GM18861 (cell line): ENCODE measurements at regions not wholly inside any gene's neighbourhood (a gene's known extent, or its start where the extent isn't known, plus 50 kb on each side); places are given as distances from the start of the nearest gene placed in this dataset.
A peak's percentile ranks its signal among the peaks of the same experiment; 100 is the strongest.

Experiments
- ATAC-seq: cut with Tn5 transposase; IDR thresholded peaks from one replicate; pipeline ENCODE4 v1.9.1; 2021; ENCODE audit not compliant: unreplicated experiment

GRCh38 chr2:122367646-122368010 is 612.2 kb downstream of the TSN start:
- no peak for ATAC-seq

GRCh38 chr2:122368576-122369243 is 613.3 kb downstream of the TSN start:
- ATAC-seq: no peak

- ATAC-seq: no peak
Measured at GRCh38 chr2:122378521-122378920, 623.1 kb downstream of the TSN start.

GRCh38 chr2:122384768-122385333 is 629.4 kb downstream of the TSN start:
- no peak for ATAC-seq

GRCh38 chr2:122388208-122388607 is 632.8 kb downstream of the TSN start:
- no peak for ATAC-seq

- no peak for ATAC-seq
Measured at GRCh38 chr2:122389694-122390093, 634.2 kb downstream of the TSN start.

- ATAC-seq: peak; percentile 63
Measured at GRCh38 chr2:122390406-122390805, 635.0 kb downstream of the TSN start.

- no peak for ATAC-seq
Measured at GRCh38 chr2:122391726-122392125, 636.3 kb downstream of the TSN start.

GRCh38 chr2:122395687-122396086 is 640.2 kb downstream of the TSN start:
- no peak for ATAC-seq

GRCh38 chr2:122411231-122411630 is 655.8 kb downstream of the TSN start:
- ATAC-seq: no peak

GRCh38 chr2:122412360-122412759 is 656.9 kb downstream of the TSN start:
- no peak for ATAC-seq

GRCh38 chr2:122414902-122415301 is 659.5 kb downstream of the TSN start:
- ATAC-seq: no peak

GRCh38 chr2:122417114-122417513 is 661.7 kb downstream of the TSN start:
- ATAC-seq: no peak

GRCh38 chr2:122421775-122422174 is 666.3 kb downstream of the TSN start:
- ATAC-seq: no peak

- ATAC-seq: no peak
Measured at GRCh38 chr2:122422384-122422991, 667.0 kb downstream of the TSN start.

- no peak for ATAC-seq
Measured at GRCh38 chr2:122423934-122424333, 668.5 kb downstream of the TSN start.

GRCh38 chr2:122433123-122433754 is 677.8 kb downstream of the TSN start:
- ATAC-seq: no peak

GRCh38 chr2:122445003-122445402 is 689.6 kb downstream of the TSN start:
- no peak for ATAC-seq

GRCh38 chr2:122446761-122447160 is 691.3 kb downstream of the TSN start:
- peak; percentile 45 for ATAC-seq

GRCh38 chr2:122447237-122447636 is 691.8 kb downstream of the TSN start:
- ATAC-seq: no peak

- ATAC-seq: peak; percentile 47
Measured at GRCh38 chr2:122451040-122451439, 695.6 kb downstream of the TSN start.

GRCh38 chr2:122451697-122452096 is 696.2 kb downstream of the TSN start:
- ATAC-seq: no peak
